HG03520 (cell line): ENCODE measurements at regions not wholly inside any gene's neighbourhood (a gene's known extent, or its start where the extent isn't known, plus 50 kb on each side); places are given as distances from the start of the nearest gene placed in this dataset.
"Not testable (repeated sequence)": the region's sequence is repeated elsewhere in the genome, so short reads cannot be mapped to it uniquely, and the experiment has no call there.

Source experiments
- ATAC-seq: cut with Tn5 transposase; IDR thresholded peaks from one replicate; pipeline ENCODE4 v1.9.1; 2021; ENCODE audit warnings: mild to moderate bottlenecking, moderate library complexity; ENCODE audit not compliant: unreplicated experiment

DNA sequence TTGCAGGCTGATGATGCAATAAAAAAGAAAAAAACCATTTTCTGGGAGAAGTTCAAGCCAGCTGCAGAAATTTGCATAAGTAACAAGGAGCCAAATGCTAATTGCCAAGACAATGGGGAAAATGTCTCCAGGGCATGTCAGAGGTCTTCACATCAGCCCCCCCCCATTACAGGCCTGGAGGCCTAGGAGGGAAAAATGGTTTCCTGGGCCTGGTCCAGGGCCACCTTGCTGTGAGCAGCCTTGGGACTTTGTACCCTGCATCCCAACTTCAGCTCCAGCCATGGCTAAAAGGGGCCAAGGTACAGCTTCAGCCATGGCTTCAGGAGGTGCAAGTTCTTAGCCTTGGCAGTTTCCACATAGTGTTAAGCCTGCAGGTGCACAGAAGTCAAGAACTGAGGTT is 160.0 kb upstream of the IRS4 start:
- not testable (repeated sequence) for ATAC-seq

DNA sequence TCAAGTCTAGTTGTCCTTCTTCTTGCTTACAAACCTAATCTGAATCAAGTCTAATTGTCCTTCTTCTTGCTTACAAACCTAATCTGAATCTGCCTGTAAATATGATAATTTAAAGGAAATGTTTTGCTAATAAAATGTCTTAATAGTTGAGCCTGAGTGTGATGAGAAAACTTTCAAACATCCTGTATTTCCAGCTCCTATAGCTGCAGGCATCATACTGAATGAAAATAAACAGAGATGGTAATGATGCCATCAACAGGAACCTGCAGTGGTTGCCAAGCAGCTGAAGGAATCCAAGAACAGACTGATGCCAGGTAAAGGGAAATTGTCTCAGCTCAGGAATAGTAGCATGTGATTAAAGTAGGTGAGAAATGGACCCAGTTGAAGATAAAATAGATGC is 156.1 kb upstream of the IRS4 start:
- ATAC-seq = no peak

DNA sequence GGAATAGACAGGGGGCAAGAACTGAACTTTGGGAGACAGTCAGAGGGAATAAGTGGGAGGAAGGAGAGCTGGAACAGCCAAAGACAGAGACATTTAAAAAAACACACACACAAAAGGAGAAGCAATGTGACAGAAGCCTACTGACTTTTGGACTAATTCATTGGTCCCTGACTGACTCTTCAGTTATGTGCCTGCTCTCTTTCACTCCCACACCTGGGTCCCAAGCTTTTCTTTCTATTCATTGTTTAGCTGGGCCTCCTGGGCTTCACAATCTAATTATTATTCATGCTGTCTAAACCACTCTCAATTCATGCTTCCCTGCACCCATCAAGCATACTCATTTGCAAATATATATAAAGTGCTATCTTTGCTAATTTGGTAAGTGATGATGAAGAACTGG is 139.2 kb upstream of the IRS4 start:
- no peak for ATAC-seq

- ATAC-seq = not testable (repeated sequence)
Observed at GRCh38 chrX:108843039-108843438, 106.7 kb upstream of the IRS4 start.

DNA sequence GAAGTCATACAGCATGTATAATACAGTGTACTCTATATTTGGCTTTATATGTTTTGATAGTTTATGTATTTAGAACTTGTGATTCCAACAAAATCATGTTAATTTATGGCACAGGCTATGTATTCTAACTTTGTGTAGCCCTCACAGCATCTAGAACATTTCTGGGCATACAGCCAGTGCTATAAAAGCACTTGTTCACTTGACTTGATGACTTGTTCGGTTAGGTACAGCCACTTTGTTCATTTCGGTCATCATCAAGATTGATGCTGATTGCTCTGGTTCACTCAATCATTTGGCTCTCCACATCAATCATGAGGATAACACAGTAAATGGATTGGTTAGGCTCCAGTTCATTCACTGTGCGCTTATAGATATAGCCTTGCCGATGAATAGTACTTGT is 97.6 kb upstream of the IRS4 start:
- no peak for ATAC-seq

DNA sequence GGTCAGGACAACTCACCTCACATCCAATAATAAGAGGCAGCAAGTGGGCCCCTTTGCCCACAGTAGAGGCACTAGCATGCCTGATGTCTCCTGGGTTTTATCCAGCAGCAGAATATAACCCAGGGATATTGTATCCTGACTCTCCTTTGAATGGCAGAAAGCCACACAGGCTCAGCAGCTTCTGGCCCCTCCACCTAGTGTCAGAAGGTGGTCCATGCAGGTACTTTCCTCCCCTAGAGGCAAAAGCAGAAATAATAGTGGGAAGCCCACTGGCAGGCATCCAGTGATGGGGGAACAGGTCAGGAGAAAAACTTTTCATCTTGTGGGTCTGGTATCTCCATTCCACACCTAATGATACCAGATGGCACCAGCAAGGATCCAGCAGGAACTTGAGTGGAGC is 75.5 kb upstream of the IRS4 start:
- no peak for ATAC-seq

- ATAC-seq = no peak
Observed at GRCh38 chrX:108795240-108795639, 58.9 kb upstream of the IRS4 start.
